GM19043 (cell line): ENCODE measurements at regions not wholly inside any gene's neighbourhood (a gene's known extent, or its start where the extent isn't known, plus 50 kb on each side); places are given as distances from the start of the nearest gene placed in this dataset.
"Not testable (repeated sequence)": the region's sequence is repeated elsewhere in the genome, so short reads cannot be mapped to it uniquely, and the experiment has no call there.

Experiments
- ATAC-seq: cut with Tn5 transposase; IDR thresholded peaks from one replicate; pipeline ENCODE4 v1.9.1; 2021; ENCODE audit warnings: low read depth; ENCODE audit not compliant: unreplicated experiment

DNA sequence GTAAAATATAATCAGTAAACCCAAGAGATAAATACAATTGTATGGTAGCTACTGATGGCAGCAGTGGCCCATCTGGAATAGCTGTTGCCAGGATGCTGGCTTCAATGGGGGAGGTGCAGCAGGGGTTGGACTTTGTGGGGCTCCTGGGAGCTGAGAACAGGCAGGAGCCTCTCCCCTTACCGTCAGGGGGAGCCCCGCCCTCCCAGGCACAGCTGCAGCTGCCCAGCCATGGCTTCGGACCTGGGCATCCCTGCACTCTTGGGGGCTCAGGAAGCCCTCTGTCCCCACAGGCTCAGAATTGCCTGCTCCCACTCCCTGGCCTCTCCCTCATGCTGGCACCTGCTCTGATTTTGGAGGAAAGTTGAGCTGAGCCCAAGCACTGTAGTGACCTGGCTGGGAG, 741.1 kb downstream of the CDH11 start:
- no peak for ATAC-seq

DNA sequence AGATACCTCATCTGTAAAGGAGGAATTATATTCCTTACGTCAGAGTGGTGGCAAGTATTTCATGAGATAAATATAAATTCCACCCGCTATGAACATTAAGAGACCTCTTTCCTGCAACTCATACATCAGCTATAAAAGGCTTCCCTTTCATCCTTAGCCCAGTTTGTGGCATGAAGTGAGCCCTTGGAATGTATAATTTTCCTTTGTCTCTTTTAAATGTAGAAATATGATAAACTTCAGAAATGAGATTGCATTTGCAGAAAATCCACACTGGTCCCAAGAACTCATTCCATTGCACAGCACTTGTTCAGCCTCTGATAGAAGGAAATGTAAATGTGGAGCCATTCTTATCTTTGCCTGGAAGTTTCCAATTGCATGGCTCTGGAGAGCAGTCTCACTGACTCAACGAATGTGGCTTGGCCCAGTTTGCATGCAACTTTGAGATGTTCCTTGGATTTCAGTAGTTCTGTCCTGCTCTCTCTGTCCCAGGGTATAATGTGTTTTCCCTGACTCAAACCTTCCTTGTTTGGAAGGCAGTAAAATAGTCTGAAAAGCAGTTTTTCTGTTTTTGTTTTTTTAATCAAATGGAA, 746.4 kb downstream of the CDH11 start:
- no peak for ATAC-seq

DNA sequence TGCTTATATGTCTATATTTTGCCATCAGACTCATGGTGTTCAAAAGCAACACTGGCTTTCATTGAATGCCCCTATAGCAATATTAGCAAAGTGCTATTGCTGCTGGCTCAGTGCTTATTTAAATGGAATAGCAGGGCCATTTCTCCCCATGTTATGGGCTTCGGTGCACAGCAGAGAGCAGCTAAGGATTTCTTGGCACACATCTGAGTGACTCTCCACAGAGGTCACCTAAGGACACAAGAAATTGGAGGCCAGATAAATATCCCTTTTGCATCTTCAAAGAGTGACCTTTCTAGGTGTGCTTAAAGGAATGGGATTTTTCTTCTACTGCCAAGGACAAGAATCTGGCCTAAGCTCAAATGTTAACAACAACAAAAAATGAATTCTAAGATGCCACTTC, 751.8 kb downstream of the CDH11 start:
- ATAC-seq, result no peak

DNA sequence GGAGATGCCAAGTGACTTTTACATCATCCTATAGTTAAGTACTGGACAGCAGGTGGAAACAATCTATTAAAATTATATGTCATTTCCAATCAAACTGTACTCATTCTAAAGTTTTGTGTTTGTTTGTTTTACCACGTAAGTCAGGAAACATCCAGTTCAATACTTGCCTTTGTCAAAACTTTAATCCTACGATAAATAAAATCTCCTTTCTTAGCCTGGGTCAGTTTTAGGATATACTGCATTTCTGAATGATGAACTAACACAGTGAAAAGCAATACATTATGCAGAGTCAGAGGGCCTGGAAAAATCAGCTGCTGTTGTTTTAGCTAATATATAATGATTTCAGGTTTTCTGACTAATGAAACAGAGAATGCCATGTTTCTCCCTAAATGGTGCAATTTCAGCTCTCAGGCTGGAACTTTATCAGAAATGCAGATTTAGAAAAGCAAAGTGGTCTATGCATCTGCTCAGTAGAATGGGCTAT, 756.4 kb downstream of the CDH11 start:
- no peak for ATAC-seq

DNA sequence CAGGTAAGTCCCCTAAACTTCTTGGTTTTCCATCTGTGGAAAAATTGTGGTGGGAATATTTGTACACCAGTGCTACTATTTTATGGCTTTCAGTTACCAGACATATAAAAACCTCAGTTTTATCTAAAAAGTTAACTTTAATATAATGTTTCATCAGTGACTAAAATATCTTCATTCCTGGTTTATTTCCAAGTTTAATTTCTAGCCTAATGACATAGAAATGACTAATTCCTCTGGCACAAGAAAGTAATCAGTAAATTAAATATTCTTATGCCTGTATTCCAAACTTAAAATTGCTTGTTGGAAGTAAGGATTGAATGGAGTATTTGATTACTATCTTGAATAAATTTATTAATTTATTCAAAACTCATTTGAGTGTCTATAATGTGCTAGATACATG, 757.0 kb downstream of the CDH11 start:
- no peak for ATAC-seq

DNA sequence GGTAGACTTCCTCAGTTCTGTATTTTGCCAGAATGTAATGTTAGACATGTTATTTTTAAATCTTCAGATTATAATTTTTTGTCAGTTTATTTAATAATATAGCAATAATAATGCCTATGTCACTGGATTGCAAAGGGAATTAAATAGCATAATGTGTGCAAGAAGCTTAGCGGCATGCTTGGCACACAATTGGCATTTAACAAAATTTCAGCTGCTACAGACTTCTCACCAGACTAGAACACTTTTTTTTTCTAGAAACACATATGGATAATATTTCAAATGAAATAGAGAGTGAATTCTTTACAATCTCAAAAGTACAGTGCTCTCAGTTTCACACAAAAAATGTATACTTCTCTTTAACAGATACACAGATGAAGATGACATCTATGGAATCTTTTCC, 757.4 kb downstream of the CDH11 start:
- ATAC-seq, result no peak

DNA sequence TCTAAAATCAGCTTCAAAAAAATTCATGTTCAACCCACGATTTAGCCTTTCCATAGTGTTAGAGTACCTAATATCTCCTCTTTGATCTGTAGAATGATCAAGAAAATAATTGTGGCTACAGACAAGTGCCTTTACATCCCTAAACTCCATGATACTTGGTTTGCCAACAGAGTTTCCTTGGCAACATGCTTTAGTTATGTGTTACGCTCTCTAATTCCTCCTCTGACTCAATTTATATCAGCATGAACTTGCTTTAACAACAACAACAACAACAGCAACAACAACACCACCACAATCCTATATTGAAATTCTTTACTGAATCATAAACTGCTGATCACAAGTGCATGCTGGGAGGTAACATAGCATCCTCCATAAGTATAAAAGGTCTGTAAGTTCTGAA, 757.8 kb downstream of the CDH11 start:
- no peak for ATAC-seq

DNA sequence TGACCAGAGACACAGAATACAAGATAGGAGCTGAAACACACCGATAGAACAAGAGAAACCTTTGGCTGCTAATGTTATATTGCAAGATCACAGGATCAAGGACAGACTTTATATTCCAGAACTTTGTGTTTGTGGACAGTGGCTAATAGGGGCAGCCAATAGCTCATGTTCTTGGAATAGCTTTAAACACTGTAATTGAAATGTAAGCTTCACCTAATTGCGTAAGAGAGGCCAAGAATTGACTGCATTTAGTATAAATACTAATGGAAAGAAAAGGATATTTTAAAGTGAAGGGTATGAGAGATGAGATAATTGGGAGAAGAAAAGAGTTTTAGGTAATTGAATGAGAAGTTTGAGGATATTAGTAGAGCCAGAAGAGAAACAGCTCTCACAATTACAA, 758.8 kb downstream of the CDH11 start:
- no peak for ATAC-seq

DNA sequence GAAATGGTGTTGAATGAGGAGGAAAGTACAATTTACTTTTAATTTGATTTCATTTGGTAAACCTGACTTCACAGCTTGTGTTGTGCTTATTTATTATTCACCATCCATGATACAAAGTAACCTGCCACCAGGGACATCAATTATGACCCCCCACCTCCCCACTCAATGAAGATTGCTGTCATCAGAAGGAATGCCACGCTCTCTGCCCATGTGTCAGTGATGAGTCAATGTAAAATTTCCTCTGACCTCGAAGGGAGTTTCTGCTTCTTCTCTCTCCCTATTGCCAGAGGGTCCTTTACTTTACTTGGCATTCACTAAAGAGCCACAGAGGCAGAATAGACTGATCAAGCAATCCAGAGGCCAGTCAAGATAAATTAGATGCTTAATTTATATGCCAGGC, 759.7 kb downstream of the CDH11 start:
- ATAC-seq, result no peak

DNA sequence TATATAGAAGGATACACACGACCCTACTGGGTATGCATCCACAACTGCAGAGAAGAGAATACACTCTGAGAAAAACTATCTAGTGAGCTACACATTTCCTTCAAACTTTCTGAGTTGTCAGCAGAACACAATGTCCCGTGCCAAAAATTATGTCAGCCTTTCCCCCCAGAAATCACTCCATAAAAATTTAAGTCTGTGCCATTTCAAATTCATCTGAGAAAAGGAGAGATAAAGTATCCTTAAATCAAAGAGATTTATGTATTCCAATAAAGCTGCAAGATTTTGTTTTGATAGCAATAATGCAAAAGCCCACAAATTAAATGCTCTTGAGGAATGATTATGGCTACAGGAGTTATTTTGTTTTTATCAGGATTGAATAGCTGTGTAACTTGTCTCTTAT, 760.1 kb downstream of the CDH11 start:
- ATAC-seq, result no peak

DNA sequence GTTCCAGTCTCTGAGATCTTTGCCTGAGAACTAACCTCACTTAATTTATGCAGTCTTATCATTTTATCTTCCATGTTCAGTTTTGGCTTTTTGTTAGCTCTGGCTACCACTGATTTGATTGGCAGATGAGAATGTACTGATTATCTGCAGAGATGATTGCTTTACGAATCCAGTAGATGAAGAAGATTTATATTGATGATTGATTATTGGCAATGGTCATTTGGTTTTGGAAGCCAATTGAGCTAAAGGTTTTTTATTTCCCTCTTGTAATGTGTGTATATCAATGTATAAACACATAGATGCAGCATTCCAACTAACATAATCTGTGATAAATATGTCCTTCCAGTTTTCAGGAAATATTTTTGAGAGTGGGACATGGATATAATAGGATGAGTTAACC, 763.6 kb downstream of the CDH11 start:
- no peak for ATAC-seq

DNA sequence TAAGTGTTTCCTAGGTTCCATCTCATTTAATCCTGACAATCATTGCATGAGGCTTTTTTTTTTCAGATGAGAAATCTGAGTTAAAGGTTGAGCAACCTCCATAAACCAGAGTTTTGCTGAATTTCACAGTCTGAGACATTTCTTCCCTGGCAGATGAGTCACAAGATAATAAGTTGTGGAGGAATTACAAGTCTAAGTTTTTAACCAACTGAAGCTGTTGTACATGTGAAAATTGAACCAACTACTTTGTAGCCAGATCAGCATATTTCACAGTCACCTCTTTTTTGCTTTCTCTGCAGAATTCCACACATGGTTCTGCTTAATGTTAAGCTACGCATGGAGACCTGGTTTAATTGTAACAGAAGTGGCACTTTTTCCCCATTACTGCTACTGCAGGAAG, 765.6 kb downstream of the CDH11 start:
- no peak for ATAC-seq

DNA sequence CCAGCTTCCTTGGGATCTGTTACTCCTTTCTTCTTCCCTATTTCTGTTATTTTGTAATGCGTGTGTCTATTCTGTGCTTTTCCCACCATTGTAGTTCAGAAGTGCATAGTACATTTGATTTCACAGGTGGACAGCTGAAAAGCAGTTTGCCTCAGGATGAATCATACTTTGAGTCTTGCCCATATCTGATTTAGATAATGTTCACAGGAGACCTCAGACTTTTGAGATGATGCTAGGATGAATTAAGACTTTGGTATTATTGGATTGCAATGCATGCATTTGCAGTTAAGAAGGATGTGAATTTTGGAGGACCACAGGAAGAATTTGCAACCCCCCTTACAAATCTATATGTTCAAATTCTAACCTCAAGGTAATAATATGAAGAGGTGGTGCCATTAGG, 769.6 kb downstream of the CDH11 start:
- no peak for ATAC-seq

DNA sequence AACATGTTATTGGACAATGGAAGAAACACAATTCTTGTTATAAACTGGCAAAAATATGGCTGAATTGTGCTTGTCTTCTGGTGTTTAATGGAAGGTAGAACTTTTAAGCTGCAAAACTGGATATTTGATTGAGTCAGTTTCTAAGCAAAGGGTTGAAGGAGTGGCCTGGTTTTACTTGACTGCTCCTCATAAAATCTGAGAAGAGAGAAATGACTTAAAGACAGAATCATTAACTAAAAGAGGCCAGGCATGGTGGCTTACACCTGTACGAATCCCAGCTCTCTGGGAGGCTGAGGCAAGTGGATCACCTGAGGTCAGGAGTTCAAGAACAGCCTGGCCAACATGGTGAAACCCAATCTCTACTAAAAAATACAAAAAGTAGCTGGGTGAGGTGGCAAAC, 770.7 kb downstream of the CDH11 start:
- ATAC-seq, result no peak

DNA sequence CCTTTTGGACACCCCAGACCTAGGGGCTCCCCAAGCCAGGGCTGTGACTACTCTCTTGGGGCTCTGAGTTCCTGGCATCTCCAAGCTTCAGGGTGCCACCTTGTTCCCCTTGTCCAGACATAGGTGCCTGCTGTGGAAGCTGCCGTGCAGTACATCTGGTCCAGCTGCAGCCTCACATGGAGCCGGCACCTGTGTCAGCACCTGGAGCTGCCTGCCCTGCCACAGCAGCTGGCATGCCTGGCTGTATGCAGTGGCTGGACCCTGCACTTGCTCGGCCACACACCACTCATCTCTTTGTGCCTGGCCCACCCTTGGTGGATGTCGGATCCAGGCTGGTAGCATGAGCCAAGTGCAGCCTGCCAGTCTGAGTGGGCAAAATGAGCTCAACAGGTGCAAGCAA, 775.8 kb downstream of the CDH11 start:
- no peak for ATAC-seq

DNA sequence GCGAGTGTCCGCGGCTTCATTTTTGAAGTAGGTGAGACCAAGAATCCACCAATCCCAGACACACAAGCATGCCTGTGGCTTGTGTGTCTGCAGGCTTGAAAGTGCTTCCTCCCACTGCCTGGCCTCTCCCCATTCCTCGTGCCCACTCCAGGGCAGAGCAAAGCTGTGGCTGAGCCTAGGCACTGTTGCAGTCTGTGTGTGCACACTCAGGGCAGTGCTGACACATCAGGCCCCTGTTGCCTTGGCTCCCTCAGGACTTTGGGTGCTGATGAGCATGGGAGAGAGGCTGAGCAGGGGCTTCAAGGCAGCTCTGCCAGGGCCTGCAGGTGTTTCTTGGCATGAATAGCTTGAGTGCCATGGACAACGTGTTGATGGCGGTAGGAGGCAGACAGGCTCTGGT, 776.7 kb downstream of the CDH11 start:
- no peak for ATAC-seq

DNA sequence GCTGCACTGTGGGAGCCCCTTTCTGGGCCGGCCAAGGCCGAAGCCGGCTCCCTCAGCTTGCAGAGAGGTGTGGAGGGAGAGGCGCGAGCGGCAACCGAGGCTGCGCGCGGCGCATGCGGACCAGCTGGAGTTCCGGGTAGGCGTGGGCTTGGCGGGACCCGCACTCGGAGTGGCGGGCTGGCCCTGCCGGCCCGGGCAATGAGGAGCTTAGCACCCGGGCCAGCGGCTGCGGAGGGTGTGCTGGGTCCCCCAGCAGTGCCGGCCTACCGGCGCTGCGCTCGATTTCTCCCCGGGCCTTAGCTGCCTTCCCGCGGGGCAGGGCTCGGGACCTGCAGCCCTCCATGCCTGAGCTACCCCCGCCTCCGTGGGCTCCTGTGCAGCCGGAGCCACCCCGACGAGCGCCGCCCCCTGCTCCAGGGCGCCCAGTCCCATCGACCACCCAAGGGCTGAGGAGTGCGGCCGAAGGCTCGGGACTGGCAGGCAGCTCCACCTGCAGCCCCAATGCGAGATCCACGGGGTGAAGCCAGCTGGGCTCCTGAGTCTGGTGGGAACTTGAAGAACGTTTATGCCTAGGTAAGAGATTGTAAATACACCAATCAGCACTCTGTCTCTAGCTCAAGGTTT, 777.9 kb downstream of the CDH11 start:
- ATAC-seq, result not testable (repeated sequence)

DNA sequence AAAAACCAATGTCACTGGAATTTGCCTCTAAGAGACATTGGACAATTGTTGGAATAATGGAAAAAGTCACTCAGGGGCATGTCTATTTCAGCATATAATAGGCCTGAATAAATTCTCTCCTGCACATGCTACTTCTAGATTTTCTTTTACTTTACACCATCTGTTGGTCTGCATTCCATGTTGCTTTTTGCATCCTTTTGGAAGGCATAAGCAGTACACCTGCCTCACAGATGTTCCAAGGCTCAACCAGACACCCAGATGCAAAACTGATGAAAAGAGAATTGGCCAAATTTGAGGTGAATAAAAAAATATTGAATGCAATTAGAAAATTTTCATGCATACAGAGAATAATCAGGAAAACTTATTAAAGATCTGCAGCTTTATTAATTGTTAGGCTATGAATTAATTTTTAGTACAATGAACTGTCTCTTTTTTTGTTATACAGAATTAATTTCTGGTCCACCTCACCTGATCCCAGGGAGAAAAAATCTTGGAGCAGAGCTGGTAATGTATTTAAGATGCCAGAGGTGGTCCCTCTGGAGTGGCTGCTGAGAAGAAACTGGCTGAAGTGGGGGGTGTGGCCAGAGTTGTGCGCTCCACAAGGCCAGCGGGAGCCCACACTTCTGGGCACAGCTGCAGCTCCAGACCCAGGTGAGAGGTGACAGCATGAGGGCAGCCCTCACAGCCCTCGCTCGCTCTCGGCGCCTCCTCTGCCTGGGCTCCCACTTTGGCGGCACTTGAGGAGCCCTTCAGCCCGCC, 778.6 kb downstream of the CDH11 start:
- ATAC-seq, result no peak

DNA sequence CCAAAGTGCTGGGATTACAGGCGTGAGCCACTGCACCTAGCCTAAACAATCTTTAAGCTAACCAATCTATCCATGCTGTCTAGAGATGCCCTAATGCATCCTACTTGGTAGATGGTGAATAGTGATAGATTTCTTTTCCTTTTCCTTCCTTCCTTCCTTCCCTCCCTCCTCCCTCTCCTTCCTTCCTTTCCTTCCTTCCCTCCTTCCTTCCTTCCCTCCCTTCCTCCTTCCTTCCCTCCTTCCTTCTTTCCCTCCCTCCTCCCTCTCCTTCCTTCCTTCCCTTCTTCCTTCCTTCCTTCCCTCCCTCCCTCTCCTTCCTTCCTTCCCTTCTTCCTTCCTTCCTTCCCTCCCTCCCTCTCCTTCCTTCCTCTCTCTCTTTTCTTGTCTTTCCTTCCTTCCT, 780.5 kb downstream of the CDH11 start:
- not testable (repeated sequence) for ATAC-seq

DNA sequence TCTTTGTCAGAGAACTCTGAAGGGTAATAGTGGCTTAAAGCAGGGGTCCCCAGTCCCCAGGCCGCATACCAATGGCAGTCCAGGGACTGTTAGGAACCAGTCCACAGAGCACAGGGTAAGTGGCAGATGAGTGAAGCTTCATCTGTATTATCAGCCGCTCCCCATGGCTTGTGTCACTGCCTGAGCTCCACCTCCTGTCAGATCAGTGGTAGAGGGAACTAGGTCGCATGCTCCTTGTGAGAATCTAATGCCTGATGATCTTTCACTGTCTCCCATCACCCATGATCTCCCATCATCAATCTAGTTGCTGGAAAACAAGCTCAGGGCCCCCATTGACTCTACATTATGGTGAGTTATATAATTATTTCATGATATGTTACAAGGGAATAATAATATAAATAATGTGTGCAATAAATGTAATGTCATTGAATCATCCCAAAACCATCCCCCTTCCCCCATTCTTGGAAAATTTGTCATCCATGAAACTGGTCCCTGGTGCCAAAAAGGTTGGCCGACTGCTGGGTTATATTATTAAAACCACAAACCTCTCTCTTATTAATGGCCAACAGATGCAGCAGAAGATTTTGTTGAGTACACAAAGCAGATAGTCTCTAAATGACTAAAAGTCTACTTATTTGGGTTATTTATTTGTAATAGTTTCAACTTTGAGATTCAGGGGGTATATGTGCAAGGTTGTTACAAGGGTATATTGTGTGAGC, 782.7 kb downstream of the CDH11 start:
- no peak for ATAC-seq

DNA sequence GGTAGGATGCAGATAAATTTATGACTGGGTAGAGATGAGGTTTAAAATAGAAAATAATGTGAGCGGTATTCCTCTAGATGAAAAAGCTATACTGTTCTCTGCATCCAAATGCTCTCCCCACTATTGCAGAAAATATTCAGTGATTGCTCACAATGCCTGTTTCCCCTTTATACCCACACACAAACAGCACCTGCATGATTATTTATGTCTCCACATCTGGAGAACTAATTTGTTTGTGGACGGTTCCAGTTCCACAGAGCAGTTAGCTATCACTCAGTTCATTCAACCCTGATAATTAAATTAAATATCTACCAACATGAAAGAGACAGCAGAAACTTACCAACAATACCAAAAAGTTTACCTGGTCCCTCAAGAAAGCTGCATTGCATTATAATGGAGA, 800.0 kb downstream of the CDH11 start:
- no peak for ATAC-seq
